Testis (tissue), 2 donors: ENCODE measurements at regions not wholly inside any gene's neighbourhood (a gene's known extent, or its start where the extent isn't known, plus 50 kb on each side); places are given as distances from the start of the nearest gene placed in this dataset.

Experiments used
- POLR2A ChIP-seq: fragments of 450-650 bp; IDR thresholded peaks from one replicate; pipeline ENCODE4 v1.6.1; 2017; ENCODE audit warnings: antibody characterized with exemption, mild to moderate bottlenecking, moderate library complexity
- TF ChIP-seq, protein P1 (sequence below), 3 experiments: fragments of 450-650 bp in 2 of 3; fragments of 200-600 bp in 1 of 3; sonication (generic) in 1 of 3; IDR thresholded peaks; one replicate each; pipeline ENCODE4 v1.5.1; 2016 to 2019; ENCODE audit warnings: antibody characterized with exemption in 3 of 3, mild to moderate bottlenecking in 2 of 3, moderate library complexity in 1 of 3

DNA sequence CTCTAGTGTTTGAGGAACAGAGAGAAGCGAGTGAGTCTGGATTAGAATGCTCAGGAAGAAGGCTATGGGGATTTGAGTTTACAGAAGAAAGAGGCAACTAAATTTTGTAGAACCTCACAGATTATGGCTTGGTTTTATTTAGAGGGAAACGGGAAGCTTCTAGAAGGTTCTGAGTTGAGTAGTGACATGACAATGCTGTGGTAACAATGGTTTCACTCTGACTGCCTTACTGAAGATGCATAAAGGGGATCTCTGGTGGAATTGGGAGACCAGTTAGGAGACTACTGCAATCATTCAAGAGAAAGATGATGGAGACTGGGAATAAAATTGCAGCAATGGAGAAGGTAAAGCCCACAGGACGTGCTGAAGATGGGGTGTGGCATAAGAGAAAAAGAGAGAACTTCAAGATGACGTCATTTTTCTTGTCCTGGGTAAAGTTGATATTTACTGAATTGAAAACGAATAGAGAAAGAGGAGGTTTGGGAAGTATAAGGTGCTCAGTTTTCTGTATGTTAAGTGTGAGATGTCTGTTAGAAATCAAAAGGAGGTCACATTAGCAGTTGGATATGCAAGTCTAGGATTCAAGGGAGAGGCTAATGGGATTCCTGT is 710.1 kb upstream of the NRSN1 start:
- TF ChIP-seq, protein P1, sequence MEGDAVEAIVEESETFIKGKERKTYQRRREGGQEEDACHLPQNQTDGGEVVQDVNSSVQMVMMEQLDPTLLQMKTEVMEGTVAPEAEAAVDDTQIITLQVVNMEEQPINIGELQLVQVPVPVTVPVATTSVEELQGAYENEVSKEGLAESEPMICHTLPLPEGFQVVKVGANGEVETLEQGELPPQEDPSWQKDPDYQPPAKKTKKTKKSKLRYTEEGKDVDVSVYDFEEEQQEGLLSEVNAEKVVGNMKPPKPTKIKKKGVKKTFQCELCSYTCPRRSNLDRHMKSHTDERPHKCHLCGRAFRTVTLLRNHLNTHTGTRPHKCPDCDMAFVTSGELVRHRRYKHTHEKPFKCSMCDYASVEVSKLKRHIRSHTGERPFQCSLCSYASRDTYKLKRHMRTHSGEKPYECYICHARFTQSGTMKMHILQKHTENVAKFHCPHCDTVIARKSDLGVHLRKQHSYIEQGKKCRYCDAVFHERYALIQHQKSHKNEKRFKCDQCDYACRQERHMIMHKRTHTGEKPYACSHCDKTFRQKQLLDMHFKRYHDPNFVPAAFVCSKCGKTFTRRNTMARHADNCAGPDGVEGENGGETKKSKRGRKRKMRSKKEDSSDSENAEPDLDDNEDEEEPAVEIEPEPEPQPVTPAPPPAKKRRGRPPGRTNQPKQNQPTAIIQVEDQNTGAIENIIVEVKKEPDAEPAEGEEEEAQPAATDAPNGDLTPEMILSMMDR (IDR thresholded peaks at IDR 0.05) = no peak
- TF ChIP-seq POLR2A = no peak
